Thoracic aorta (tissue), 2 donors: ENCODE measurements at regions not wholly inside any gene's neighbourhood (a gene's known extent, or its start where the extent isn't known, plus 50 kb on each side); places are given as distances from the start of the nearest gene placed in this dataset.

Source experiments
- ATAC-seq: fragments of 150-250 bp; one replicate; pipeline ENCODE4 v1.8.0; 2017; ENCODE audit warnings: low read depth; ENCODE audit not compliant: insufficient number of reproducible peaks, low FRiP score
- DNase-seq: peaks from one replicate; pipeline ENCODE4 v3.0.0-alpha.2; 2020; ENCODE audit warnings: low spot score
- H3K27ac ChIP-seq, 2 donors: fragments of 200-600 bp; sonication (generic); 1 replicate in 1 of 2; 2 replicates in 1 of 2; pipeline ENCODE4 v1.5.1; 2016; ENCODE audit warnings: mild to moderate bottlenecking in 2 of 2, moderate library complexity in 2 of 2
- H3K27me3 ChIP-seq: fragments of 200-600 bp; sonication (generic); replicated peaks from 2 replicates; pipeline ENCODE4 v1.6.0; 2016; ENCODE audit warnings: mild to moderate bottlenecking; ENCODE audit not compliant: insufficient read depth
- H3K36me3 ChIP-seq: fragments of 200-600 bp; sonication (generic); one replicate; pipeline ENCODE4 v1.5.1; 2016
- H3K4me1 ChIP-seq, 2 donors: fragments of 200-600 bp; sonication (generic); 1 replicate in 1 of 2; 2 replicates in 1 of 2; pipeline versions ENCODE4 v1.5.1 to v1.6.0; 2016; ENCODE audit warnings: low read depth in 2 of 2, mild to moderate bottlenecking in 1 of 2; ENCODE audit not compliant: control insufficient read depth in 1 of 2
- H3K4me3 ChIP-seq: fragments of 200-600 bp; sonication (generic); 2 replicates; pipeline ENCODE4 v1.5.1; 2016; ENCODE audit warnings: mild to moderate bottlenecking
- H3K9me3 ChIP-seq: fragments of 200-600 bp; sonication (generic); 2 replicates; pipeline ENCODE4 v1.5.1; 2016
- TF ChIP-seq, protein P1 (sequence below): fragments of 200-600 bp; sonication (generic); IDR thresholded peaks from one replicate; pipeline ENCODE4 v1.5.1; 2019; ENCODE audit warnings: antibody characterized with exemption

DNA sequence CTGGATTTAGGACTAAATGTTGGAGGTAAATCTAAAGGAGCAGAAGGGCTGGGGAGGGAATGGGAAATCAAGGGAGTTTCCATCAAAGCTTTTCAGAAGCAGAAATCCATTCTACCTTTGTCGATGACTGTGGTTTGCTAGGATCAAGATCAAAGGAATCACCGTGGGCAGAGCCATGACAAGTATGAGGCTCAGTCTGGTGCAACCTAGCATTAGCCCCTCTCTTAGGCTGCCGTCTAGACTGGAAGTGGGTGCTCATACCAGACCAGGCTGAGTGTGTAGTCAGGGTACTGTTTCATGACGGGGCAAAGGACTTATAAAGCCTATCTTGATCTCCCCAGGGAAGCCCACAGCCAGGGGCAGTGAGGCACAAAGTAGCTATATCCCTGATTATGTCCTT lies 120.5 kb downstream of the BMP2 start:
- Histone ChIP-seq H3K9me3 (no peaks in the 10 kb centered on the region), H3K27ac (no peak overlapping the region), H3K27me3 (no peaks in the 10 kb centered on the region), H3K4me1 (no peaks in the 10 kb centered on the region), H3K36me3 (no peaks in the 10 kb centered on the region), H3K4me3 (no peak overlapping the region)
- TF ChIP-seq, protein P1, sequence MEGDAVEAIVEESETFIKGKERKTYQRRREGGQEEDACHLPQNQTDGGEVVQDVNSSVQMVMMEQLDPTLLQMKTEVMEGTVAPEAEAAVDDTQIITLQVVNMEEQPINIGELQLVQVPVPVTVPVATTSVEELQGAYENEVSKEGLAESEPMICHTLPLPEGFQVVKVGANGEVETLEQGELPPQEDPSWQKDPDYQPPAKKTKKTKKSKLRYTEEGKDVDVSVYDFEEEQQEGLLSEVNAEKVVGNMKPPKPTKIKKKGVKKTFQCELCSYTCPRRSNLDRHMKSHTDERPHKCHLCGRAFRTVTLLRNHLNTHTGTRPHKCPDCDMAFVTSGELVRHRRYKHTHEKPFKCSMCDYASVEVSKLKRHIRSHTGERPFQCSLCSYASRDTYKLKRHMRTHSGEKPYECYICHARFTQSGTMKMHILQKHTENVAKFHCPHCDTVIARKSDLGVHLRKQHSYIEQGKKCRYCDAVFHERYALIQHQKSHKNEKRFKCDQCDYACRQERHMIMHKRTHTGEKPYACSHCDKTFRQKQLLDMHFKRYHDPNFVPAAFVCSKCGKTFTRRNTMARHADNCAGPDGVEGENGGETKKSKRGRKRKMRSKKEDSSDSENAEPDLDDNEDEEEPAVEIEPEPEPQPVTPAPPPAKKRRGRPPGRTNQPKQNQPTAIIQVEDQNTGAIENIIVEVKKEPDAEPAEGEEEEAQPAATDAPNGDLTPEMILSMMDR = no peak
- ATAC-seq = no peak
- no peak for DNase-seq

DNA sequence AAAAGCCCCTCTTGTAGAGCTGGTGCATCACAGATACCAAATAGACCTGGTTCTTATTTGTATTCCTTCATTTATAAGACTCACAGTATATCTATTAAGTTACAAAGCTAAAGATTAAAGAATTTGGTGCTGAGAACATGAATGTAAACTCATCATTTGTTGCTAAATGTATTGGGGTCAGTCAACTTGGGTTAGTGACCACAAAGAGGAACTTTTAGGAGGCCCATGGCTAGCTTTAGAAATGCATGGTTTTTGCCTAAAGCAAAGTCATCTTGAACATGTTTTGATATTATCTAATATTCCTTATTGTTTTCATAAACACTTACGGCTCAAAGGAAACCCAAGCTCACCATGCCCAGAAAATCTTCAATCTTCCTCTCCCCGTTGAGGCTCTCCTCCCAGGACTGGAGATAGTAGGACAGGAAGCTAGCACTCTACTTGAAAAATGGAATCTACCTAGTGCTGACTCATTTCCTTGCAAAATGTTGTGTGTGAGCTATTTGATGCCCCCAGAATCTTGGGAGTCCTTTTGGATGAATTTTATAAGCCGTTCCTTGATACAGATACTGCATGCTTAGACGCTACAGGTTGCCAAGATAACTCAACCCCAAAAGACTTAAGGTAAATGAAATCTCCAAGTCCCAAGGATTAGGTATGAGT lies 121.4 kb downstream of the BMP2 start:
- TF ChIP-seq, protein P1 = no peak
- H3K4me3 ChIP-seq = no peak overlapping the region
- H3K27ac ChIP-seq = no peak overlapping the region
- no peaks in the 10 kb centered on the region for H3K27me3 ChIP-seq
- H3K36me3 ChIP-seq = no peaks in the 10 kb centered on the region
- DNase-seq (no peak), ATAC-seq (no peak)
- no peaks in the 10 kb centered on the region for H3K9me3 ChIP-seq
- H3K4me1 ChIP-seq = no peaks in the 10 kb centered on the region

DNA sequence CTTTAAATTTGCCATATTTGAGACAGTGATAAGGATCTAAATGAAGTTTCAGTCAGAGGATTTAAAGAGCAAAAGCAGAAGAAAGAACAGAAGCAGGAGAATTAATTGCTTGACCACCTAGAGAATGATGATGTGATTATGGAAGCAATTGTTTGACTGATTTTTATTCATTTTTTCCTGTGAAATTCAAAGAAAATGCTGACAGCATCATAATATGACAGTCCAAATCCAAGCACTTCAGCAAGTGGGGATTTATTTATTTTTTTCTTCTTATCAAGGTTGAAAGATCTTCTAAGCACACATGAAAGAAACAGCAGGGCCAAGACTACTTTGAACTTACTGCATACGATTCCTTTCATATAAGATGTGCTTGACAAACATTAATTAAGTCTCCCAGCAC lies 125.2 kb downstream of the BMP2 start:
- Histone ChIP-seq H3K27me3 (no peaks in the 10 kb centered on the region), H3K4me3 (no peak overlapping the region), H3K4me1 (no peaks in the 10 kb centered on the region), H3K27ac (no peak overlapping the region), H3K36me3 (no peaks in the 10 kb centered on the region), H3K9me3 (no peaks in the 10 kb centered on the region)
- DNase-seq = no peak
- ATAC-seq = no peak
- TF ChIP-seq, protein P1 = no peak

DNA sequence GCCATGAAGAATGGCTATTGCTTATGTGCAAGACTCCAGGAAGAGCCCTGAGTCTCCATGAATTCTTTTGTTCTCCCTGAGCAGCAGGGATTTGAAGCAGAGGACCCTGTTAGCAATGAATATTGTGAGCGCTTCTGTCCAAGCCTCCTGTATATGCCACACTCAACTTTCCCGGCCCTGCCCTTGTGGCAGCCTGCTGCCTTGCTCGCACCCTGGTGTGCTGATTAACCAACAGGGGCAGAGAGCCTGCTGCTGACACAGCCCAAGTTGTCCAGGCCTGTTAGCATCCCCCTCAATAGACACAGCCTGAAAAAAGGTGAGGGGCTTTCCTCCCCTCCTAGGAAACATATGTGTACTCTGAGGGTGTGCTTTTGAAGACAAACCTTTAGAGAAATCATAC lies 131.4 kb downstream of the BMP2 start:
- TF ChIP-seq, protein P1 = no peak
- H3K27ac ChIP-seq = no peak overlapping the region
- H3K9me3 ChIP-seq = no peaks in the 10 kb centered on the region
- ATAC-seq (no peak), DNase-seq (no peak)
- no peaks in the 10 kb centered on the region for H3K4me1 ChIP-seq
- no peaks in the 10 kb centered on the region for H3K36me3 ChIP-seq
- H3K27me3 ChIP-seq = no peaks in the 10 kb centered on the region
- H3K4me3 ChIP-seq = no peak overlapping the region

DNA sequence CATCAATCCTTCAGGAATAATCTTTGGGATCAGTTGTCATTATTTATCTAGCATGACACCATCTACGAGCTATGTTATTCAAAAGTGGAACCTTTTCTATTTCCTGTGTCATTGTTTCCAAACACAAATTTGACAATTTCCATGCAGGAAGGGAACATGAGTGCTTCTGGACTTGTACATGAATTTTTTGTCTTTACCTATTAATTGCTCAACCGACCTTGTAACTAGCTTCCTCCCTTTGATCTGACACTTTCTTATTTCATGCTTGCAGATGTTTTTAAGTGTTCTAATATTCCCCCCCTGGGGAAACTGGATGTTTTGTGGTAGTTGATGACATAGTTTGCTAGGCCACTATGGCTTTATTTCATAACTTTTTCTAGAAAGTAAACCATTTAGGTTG lies 139.4 kb downstream of the BMP2 start:
- H3K36me3 ChIP-seq = no peaks in the 10 kb centered on the region
- ATAC-seq = no peak
- TF ChIP-seq, protein P1 = no peak
- no peaks in the 10 kb centered on the region for H3K9me3 ChIP-seq
- H3K4me1 ChIP-seq = no peaks in the 10 kb centered on the region
- no peak for DNase-seq
- no peaks in the 10 kb centered on the region for H3K27me3 ChIP-seq
- H3K4me3 ChIP-seq = no peak overlapping the region
- H3K27ac ChIP-seq = no peak overlapping the region
